SK-N-MC (cell line): ENCODE measurements at regions not wholly inside any gene's neighbourhood (a gene's known extent, or its start where the extent isn't known, plus 50 kb on each side); places are given as distances from the start of the nearest gene placed in this dataset.

Source experiments
- EZH2 ChIP-seq: fragments of 200-600 bp; sonication (generic); IDR thresholded peaks from one replicate; pipeline ENCODE4 v1.6.1; 2017; ENCODE audit warnings: antibody characterized with exemption
- FOXP2 ChIP-seq: optimal IDR thresholded peaks from 2 replicates; pipeline ENCODE3; 2011; ENCODE audit warnings: mild to moderate bottlenecking, moderate library complexity; ENCODE audit not compliant: insufficient read depth; ENCODE audit errors: extremely low read length, control extremely low read depth
- POLR2AphosphoS5 ChIP-seq: IDR thresholded peaks from 2 replicates; pipeline ENCODE4 v1.6.1; 2012; ENCODE audit warnings: mild to moderate bottlenecking, low read depth, low read length, borderline replicate concordance

- TF ChIP-seq EZH2 (no peak), POLR2AphosphoS5 (no peak), FOXP2 (no peak)
Observed at GRCh38 chr1:243945727-243946126, 95.7 kb upstream of the AKT3 start.
